Keratinocyte (primary cell): ENCODE measurements at regions not wholly inside any gene's neighbourhood (a gene's known extent, or its start where the extent isn't known, plus 50 kb on each side); places are given as distances from the start of the nearest gene placed in this dataset.

Experiments
- EZH2 ChIP-seq: IDR thresholded peaks from one replicate; pipeline ENCODE4 v1.6.1; 2012; ENCODE audit warnings: inconsistent platforms, mild to moderate bottlenecking, low read length, moderate library complexity
- TF ChIP-seq, protein P1 (sequence below), 3 experiments: IDR thresholded peaks in 1 of 3; conservative IDR thresholded peaks in 1 of 3; optimal IDR thresholded peaks in 1 of 3; 2 replicates in 2 of 3; 3 replicates in 1 of 3; pipeline versions ENCODE3 to v1.5.1; 2011; ENCODE audit warnings: low read length in 3 of 3, mild to moderate bottlenecking in 3 of 3, moderate library complexity in 2 of 3, control low read depth in 1 of 3, inconsistent platforms in 1 of 3; ENCODE audit not compliant: insufficient read depth in 2 of 3; ENCODE audit errors: extremely low read depth in 1 of 3

- TF ChIP-seq, protein P1, sequence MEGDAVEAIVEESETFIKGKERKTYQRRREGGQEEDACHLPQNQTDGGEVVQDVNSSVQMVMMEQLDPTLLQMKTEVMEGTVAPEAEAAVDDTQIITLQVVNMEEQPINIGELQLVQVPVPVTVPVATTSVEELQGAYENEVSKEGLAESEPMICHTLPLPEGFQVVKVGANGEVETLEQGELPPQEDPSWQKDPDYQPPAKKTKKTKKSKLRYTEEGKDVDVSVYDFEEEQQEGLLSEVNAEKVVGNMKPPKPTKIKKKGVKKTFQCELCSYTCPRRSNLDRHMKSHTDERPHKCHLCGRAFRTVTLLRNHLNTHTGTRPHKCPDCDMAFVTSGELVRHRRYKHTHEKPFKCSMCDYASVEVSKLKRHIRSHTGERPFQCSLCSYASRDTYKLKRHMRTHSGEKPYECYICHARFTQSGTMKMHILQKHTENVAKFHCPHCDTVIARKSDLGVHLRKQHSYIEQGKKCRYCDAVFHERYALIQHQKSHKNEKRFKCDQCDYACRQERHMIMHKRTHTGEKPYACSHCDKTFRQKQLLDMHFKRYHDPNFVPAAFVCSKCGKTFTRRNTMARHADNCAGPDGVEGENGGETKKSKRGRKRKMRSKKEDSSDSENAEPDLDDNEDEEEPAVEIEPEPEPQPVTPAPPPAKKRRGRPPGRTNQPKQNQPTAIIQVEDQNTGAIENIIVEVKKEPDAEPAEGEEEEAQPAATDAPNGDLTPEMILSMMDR (optimal IDR thresholded peaks at IDR 0.05 in 1 of 3, IDR thresholded peaks at IDR 0.05 in 1 of 3, conservative IDR thresholded peaks at IDR 0.05 in 1 of 3; ENCODE audit: extremely low read depth in 1 of 3, insufficient read depth in 2 of 3, low read length in 3 of 3), result no peak
- no peak for TF ChIP-seq EZH2
These were observed 129.7 kb upstream of the SLC4A4 start for GRCh38 chr4:71209161-71209560.
